Subcutaneous abdominal adipose tissue (tissue), 5 donors: ENCODE measurements at regions not wholly inside any gene's neighbourhood (a gene's known extent, or its start where the extent isn't known, plus 50 kb on each side); places are given as distances from the start of the nearest gene placed in this dataset.
A peak's percentile ranks its signal among the peaks of the same experiment; 100 is the strongest.

Experiments
- H3K27ac ChIP-seq: one replicate; pipeline ENCODE4 v1.7.0; 2013; ENCODE audit warnings: low read depth, mild to moderate bottlenecking, inconsistent platforms, low read length, moderate library complexity
- H3K27me3 ChIP-seq, 5 donors: one replicate each; pipeline ENCODE4 v1.7.0; 2013; ENCODE audit warnings: low read length in 5 of 5, inconsistent platforms in 1 of 5; ENCODE audit not compliant: control insufficient read depth in 5 of 5, insufficient read depth in 4 of 5
- H3K36me3 ChIP-seq, 5 donors: one replicate each; pipeline ENCODE4 v1.7.0; 2013; ENCODE audit warnings: low read length in 5 of 5; ENCODE audit not compliant: control insufficient read depth in 5 of 5, insufficient read depth in 5 of 5
- H3K4me1 ChIP-seq, 5 donors: one replicate each; pipeline ENCODE4 v1.7.0; 2013; ENCODE audit warnings: low read length in 5 of 5, mild to moderate bottlenecking in 3 of 5, moderate library complexity in 1 of 5; ENCODE audit not compliant: control insufficient read depth in 5 of 5, insufficient read depth in 5 of 5
- H3K4me3 ChIP-seq, 5 donors: one replicate each; pipeline ENCODE4 v1.7.0; 2013; ENCODE audit warnings: low read length in 5 of 5, low read depth in 1 of 5
- H3K9ac ChIP-seq, 5 donors: one replicate each; pipeline ENCODE4 v1.7.0; 2013; ENCODE audit warnings: low read length in 5 of 5, mild to moderate bottlenecking in 4 of 5, moderate library complexity in 3 of 5
- H3K9me3 ChIP-seq, 5 donors: one replicate each; pipeline ENCODE4 v1.7.0; 2013; ENCODE audit warnings: low read length in 5 of 5; ENCODE audit not compliant: control insufficient read depth in 5 of 5
- donor health status: healthy.
- donor health status: healthy.
- donor health status: healthy.
- donor health status: healthy.
- donor health status: healthy.

DNA sequence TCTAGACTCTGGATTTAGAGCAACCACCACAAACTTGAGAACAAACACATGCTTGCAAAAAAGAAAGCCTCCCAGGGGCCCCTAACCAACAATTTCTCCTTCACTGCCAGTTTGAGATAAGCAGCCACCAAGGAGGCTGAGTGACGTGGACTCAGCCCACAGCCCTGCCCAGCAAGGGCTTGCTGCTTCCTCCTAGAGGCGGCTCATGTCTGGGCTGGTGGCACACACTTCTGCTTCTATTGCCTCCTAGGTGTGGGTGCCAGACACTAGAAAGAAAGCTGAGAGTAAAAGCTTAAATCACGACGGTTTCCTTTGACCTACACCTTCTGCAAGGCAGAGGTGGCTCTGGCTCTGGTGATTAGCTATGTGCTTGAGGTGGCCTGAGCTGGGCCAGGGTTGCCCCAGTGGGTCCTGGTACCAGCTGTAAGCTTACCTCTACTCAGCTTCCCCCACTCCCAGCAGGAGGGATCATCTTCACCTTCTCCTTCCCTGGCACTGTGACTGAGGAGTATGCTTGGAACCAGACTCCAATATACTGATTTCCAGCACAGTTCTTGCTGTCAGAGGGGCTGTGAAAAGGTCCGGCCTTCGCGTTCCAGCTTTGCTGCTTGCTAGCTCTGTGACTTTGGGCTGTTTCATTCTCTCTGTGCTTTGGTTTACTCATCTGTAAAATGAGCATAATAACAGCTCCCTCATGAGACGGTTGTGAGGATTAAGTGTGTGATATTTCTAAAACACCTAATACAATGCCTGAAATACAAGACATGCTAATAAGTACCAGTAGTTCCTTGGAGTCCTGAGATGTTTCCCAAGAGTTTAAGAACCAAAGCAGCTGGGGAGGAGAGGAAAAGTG is 89.7 kb upstream of the PARP11 start:
- no peaks in the 10 kb centered on the region for H3K4me1 ChIP-seq
- peaks cover 3 to 8% (median 5%) of the 10 kb centered on the region in 5 donors for H3K27me3 ChIP-seq
- no peaks in the 10 kb centered on the region for H3K9me3 ChIP-seq
- no peaks in the 10 kb centered on the region for H3K36me3 ChIP-seq
- no peak overlapping the region for H3K9ac ChIP-seq
- no peak overlapping the region for H3K4me3 ChIP-seq
- H3K27ac ChIP-seq, result no peak overlapping the region

DNA sequence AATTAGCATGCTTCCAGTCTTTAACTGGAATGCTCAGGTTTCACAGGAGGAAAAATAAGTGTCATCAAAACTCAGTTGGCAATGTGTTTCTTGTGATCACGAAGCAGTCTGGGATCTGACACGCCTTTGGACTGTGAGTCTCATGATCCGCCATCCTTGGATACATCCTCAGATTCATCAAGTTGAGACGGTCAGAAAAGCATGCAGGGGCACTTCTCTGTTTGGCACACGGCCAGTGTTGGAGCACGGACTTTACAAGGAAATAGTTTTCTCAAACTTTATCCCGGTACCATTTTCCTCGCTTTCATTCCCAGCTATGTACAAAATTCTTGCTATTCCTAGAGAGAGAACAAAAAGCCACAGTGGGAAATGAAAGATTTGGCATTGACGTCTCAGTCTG is 88.4 kb upstream of the PARP11 start:
- H3K9ac ChIP-seq, result peak overlapping the region in 1 of 5 donors; percentile 8
- no peak overlapping the region for H3K27ac ChIP-seq
- no peaks in the 10 kb centered on the region for H3K4me1 ChIP-seq
- H3K4me3 ChIP-seq, result no peak overlapping the region
- H3K9me3 ChIP-seq, result no peaks in the 10 kb centered on the region
- H3K36me3 ChIP-seq, result no peaks in the 10 kb centered on the region
- H3K27me3 ChIP-seq, result peaks cover under 1 to 7% (median 5%) of the 10 kb centered on the region in 5 donors

DNA sequence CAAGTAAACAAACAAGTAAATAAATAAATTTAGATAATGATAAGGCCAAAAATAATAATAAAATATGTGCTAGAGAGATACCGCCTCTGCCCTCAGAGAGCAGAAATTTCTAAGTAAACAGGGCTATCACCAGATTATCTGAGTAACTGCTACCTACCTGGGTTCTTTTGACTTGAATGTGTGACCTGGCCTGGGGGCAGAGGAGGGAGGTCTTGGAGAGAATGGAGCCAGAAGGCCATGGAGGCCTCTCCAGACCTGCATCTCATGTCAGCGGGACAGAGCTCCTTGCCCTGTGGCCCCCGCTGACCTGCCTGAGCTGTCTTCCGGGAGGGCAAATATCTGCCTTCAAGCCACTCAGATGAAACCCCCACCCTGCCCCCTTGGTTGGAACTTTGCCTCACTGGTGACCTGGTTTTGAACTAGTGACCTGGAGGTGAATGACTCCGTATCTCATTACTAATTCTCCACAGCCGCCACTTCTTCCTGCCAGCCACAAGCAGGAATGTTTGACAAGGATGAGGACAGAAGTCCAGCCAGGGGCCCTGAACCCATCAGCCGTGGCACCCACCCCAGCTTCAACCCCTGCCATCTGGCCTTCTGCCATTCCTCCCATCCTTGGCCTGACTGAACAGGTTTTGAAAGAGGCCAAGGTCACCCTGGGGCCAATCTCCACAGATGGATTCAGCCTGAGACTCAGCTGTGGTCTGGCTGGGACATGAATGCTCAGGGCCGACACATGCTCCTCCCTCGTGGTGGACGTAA is 86.8 kb upstream of the PARP11 start:
- no peaks in the 10 kb centered on the region for H3K4me1 ChIP-seq
- H3K9ac ChIP-seq, result no peak overlapping the region
- H3K9me3 ChIP-seq, result no peaks in the 10 kb centered on the region
- no peak overlapping the region for H3K4me3 ChIP-seq
- no peak overlapping the region for H3K27ac ChIP-seq
- peaks cover 0 to 7% (median 5%) of the 10 kb centered on the region in 5 donors for H3K27me3 ChIP-seq
- H3K36me3 ChIP-seq, result no peaks in the 10 kb centered on the region

DNA sequence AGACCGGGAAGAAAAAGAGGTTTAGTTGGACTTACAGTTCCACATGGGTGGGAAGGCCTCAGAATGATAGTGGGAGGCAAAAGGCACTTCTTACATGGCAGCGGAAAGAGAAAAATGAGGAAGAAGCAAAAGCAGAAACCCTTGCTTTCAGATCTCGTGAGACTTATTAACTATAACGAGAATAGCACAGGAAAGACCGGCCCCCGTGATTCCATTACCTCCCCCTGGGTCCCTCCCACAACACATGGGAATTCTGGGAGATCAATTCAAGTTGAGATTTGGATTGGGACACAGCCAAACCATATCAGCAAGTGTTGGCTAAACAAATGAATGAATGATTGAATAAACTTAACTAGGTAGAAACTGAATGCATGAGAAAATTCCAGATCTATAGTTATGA is 85.3 kb upstream of the PARP11 start:
- Histone ChIP-seq H3K9me3 (no peaks in the 10 kb centered on the region), H3K4me3 (no peak overlapping the region), H3K4me1 (no peaks in the 10 kb centered on the region), H3K27ac (no peak overlapping the region), H3K27me3 (peaks cover 0 to 7% (median 5%) of the 10 kb centered on the region in 5 donors), H3K9ac (no peak overlapping the region), H3K36me3 (no peaks in the 10 kb centered on the region)

DNA sequence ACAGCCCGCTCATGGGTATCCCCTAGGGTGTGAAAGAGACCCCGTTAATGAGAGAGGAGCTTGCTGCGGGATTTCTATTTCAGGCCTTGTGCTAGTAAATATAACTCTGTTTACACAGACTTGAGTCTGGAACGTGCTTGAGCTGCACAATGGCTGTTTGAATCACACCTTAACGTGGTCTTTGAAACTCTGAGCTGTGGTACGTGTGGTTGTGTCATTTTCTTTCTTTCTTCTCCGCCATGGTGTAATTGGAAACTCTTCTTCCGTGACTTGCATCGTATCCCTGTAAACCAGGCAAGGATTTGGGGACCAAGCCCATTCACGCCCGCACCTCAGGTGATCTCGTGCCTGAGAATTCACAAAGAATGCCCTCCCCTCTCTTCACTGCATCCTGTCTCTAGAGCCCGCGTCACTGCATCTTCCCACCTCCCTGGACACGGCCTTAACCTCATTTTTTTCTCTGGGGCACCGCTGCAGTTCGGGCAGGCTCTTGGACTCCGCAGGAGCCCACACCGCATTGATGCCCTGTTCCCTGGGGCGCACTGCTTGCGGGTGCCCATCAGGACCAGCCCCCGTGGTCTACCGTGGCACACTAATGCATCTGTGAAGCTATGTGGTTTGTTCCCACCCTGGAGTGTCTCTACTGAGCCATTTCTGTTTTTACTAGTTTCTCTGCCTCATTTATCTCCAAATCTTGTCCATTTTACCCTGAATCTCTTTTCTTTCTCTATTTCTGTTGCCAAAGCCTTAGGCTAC is 78.4 kb upstream of the PARP11 start:
- Histone ChIP-seq H3K4me3 (no peak overlapping the region), H3K36me3 (no peaks in the 10 kb centered on the region), H3K27ac (no peak overlapping the region), H3K27me3 (no peaks in the 10 kb centered on the region), H3K9ac (no peak overlapping the region), H3K4me1 (no peaks in the 10 kb centered on the region), H3K9me3 (no peaks in the 10 kb centered on the region)

DNA sequence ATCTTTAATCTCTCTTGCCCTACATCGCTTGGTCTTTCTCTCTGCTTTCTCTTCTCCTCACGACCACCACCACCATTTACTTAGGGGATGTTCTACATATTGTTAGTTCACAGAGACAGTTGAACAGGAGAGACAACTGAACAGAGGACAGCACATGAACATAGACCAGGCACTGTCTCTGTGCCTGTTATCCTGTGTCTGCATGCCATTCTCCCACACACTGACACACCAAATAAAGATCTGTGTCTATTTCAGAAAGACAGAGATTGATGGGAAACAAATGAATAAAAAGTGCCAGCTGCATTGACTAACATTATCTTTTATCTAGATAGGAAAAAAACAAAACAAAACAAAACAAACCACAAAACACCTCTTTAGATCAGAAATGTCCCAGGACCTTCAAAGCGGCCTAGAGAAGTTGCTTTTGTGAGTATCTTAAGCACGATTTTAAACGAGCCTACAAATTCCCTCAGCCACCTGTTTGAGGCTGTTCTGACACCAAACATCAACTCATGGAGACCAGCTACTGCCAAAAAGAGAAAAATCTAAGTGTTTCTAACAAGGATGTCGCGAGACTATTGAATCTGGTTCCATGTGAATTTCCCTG is 77.6 kb upstream of the PARP11 start:
- H3K27me3 ChIP-seq, result no peaks in the 10 kb centered on the region
- H3K27ac ChIP-seq, result no peak overlapping the region
- H3K4me3 ChIP-seq, result no peak overlapping the region
- no peak overlapping the region for H3K9ac ChIP-seq
- no peaks in the 10 kb centered on the region for H3K36me3 ChIP-seq
- H3K4me1 ChIP-seq, result no peaks in the 10 kb centered on the region
- no peaks in the 10 kb centered on the region for H3K9me3 ChIP-seq

DNA sequence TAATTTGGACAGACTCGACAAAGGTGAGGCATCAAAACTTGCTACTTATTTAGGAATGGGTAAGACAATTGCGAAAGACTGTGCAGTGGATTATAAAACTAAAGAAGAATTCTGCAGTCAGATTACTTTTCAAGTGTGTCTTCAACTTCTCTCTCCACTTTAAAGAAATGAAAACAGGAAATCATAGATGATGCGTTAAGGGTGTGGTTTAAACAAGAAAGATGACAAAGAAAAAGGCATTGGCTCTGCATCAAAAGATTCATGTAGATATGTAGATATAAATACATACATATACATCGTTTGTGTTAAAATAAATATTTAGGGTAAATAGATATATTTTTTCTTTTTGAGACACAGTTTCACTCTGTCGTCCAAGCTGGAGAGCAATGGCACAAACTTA is 74.6 kb upstream of the PARP11 start:
- no peak overlapping the region for H3K9ac ChIP-seq
- no peaks in the 10 kb centered on the region for H3K27me3 ChIP-seq
- H3K4me3 ChIP-seq, result no peak overlapping the region
- H3K9me3 ChIP-seq, result no peaks in the 10 kb centered on the region
- H3K36me3 ChIP-seq, result no peaks in the 10 kb centered on the region
- no peaks in the 10 kb centered on the region for H3K4me1 ChIP-seq
- H3K27ac ChIP-seq, result no peak overlapping the region

DNA sequence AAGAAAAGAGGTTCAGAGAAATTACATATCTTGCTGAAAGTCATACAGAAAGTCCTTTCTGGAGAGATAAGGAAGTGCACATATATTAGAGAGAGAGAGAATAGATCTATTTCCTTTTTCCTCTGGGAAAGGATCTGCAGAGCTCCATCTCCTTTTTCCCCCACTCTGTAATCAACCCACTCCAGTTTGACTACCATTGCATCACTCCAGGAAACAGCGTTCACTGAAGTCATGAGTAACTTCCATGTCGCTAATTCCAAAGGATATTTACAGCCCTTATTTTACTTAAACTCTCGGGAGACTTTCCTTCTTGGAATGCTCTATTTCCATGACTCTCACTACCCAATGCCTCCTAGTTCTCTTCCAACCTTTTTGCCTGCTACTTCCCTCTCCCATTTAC is 72.5 kb upstream of the PARP11 start:
- Histone ChIP-seq H3K27ac (no peak overlapping the region), H3K4me1 (no peaks in the 10 kb centered on the region), H3K4me3 (no peak overlapping the region), H3K9ac (no peak overlapping the region), H3K9me3 (no peaks in the 10 kb centered on the region), H3K36me3 (no peaks in the 10 kb centered on the region), H3K27me3 (no peaks in the 10 kb centered on the region)

DNA sequence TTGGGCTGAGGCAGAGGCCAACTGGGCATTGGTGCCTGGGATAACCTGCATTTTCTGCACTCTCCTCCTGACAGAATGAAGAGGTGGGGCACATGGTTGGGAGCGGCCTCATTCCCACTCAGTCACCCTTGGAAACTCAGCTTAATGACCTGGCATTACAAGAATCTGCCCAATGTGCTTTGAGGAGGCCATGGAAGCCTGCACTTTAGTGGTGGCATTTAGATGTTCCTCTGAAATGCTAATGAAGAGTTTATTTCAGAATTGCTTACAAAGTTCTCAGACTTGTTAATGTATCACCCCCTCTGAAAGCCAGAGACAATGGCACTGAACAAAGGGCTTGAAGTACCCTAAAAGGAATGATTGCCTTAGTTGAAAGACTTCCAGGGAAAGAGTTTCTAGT is 71.4 kb upstream of the PARP11 start:
- no peak overlapping the region for H3K9ac ChIP-seq
- no peaks in the 10 kb centered on the region for H3K36me3 ChIP-seq
- no peak overlapping the region for H3K4me3 ChIP-seq
- peaks cover 0 to 2% (median 0%) of the 10 kb centered on the region in 5 donors for H3K9me3 ChIP-seq
- H3K4me1 ChIP-seq, result no peaks in the 10 kb centered on the region
- H3K27me3 ChIP-seq, result no peaks in the 10 kb centered on the region
- no peak overlapping the region for H3K27ac ChIP-seq
